Neuronal stem cell (in vitro differentiated cells): ENCODE measurements at regions not wholly inside any gene's neighbourhood (a gene's known extent, or its start where the extent isn't known, plus 50 kb on each side); places are given as distances from the start of the nearest gene placed in this dataset. TPM values are rescaled to one million over a fixed set of nuclear protein-coding genes. Genes with fewer than 3 reads are reported as not detected.

Experiments used
- DNase-seq: peaks from one replicate; pipeline ENCODE4 v3.0.0-alpha.2; 2013; ENCODE audit warnings: low spot score
- H2AFZ ChIP-seq: one replicate; pipeline ENCODE4 v1.6.1; 2013; ENCODE audit warnings: mild to moderate bottlenecking, low read length, inconsistent platforms
- H2AK5ac ChIP-seq: 2 replicates; pipeline ENCODE4 v1.6.1; 2013; ENCODE audit warnings: low read depth, mild to moderate bottlenecking, inconsistent platforms, low read length, moderate library complexity, mixed read lengths
- H2BK120ac ChIP-seq: 2 replicates; pipeline ENCODE4 v1.6.1; 2013; ENCODE audit warnings: low read depth, mild to moderate bottlenecking, inconsistent platforms, low read length, moderate library complexity, mixed read lengths
- H2BK12ac ChIP-seq: one replicate; pipeline ENCODE4 v1.6.1; 2013; ENCODE audit warnings: low read length, inconsistent platforms
- H2BK15ac ChIP-seq: 2 replicates; pipeline ENCODE4 v1.6.1; 2013; ENCODE audit warnings: mild to moderate bottlenecking, low read length, inconsistent platforms, mixed read lengths
- H2BK5ac ChIP-seq: one replicate; pipeline ENCODE4 v1.6.1; 2013; ENCODE audit warnings: inconsistent platforms, mild to moderate bottlenecking, low read length, moderate library complexity
- H3K14ac ChIP-seq: one replicate; pipeline ENCODE4 v1.6.1; 2013; ENCODE audit warnings: low read length, inconsistent platforms
- H3K18ac ChIP-seq: 2 replicates; pipeline ENCODE4 v1.6.1; 2013; ENCODE audit warnings: low read length, inconsistent platforms
- H3K23ac ChIP-seq: 2 replicates; pipeline ENCODE4 v1.6.1; 2013; ENCODE audit warnings: low read depth, mild to moderate bottlenecking, mixed read lengths, low read length, inconsistent platforms; ENCODE audit not compliant: poor library complexity
- H3K27ac ChIP-seq: replicated peaks from 3 replicates; pipeline ENCODE4 v1.5.1; 2013; ENCODE audit warnings: low read length, inconsistent platforms
- H3K27me3 ChIP-seq, 3 experiments: 2 replicates each; pipeline ENCODE4 v1.6.1; 2013; ENCODE audit warnings: low read length in 3 of 3, mild to moderate bottlenecking in 2 of 3, inconsistent platforms in 1 of 3, low read depth in 1 of 3, mixed read lengths in 1 of 3, moderate library complexity in 1 of 3; ENCODE audit not compliant: control insufficient read depth in 3 of 3, insufficient read depth in 3 of 3
- H3K36me3 ChIP-seq, 2 donors: replicated peaks in 1 of 2; 2 replicates each; pipeline ENCODE4 v1.6.1; 2013; ENCODE audit warnings: low read length in 2 of 2; ENCODE audit not compliant: control insufficient read depth in 2 of 2, insufficient read depth in 2 of 2
- H3K4ac ChIP-seq: 2 replicates; pipeline ENCODE4 v1.6.1; 2013; ENCODE audit warnings: inconsistent platforms, mild to moderate bottlenecking, low read length, moderate library complexity
- H3K4me1 ChIP-seq, 2 donors: 1 replicate in 1 of 2; 2 replicates in 1 of 2; pipeline ENCODE4 v1.6.1; 2013; ENCODE audit warnings: low read length in 2 of 2, low read depth in 1 of 2; ENCODE audit not compliant: control insufficient read depth in 2 of 2, insufficient read depth in 1 of 2
- H3K4me2 ChIP-seq: one replicate; pipeline ENCODE4 v1.6.1; 2013; ENCODE audit warnings: mild to moderate bottlenecking, low read length, inconsistent platforms; ENCODE audit not compliant: insufficient read depth, poor library complexity, severe bottlenecking
- H3K4me3 ChIP-seq, 2 donors: 2 replicates each; pipeline ENCODE4 v1.5.1; 2013; ENCODE audit warnings: low read length in 2 of 2, mild to moderate bottlenecking in 2 of 2, inconsistent platforms in 1 of 2, moderate library complexity in 1 of 2
- H3K79me1 ChIP-seq: one replicate; pipeline ENCODE4 v1.6.1; 2013; ENCODE audit warnings: low read depth, mild to moderate bottlenecking, inconsistent platforms, low read length, moderate library complexity
- H3K9ac ChIP-seq: one replicate; pipeline ENCODE4 v1.6.1; 2013; ENCODE audit warnings: mild to moderate bottlenecking, low read depth, low read length, inconsistent platforms; ENCODE audit not compliant: poor library complexity
- H3K9me3 ChIP-seq, 2 donors: replicated peaks in 1 of 2; 2 replicates each; pipeline versions ENCODE3 to v1.6.1; 2013; ENCODE audit warnings: low read length in 2 of 2, mild to moderate bottlenecking in 2 of 2, inconsistent platforms in 1 of 2, low read depth in 1 of 2, mixed read lengths in 1 of 2, moderate library complexity in 1 of 2; ENCODE audit not compliant: control insufficient read depth in 2 of 2, insufficient read depth in 1 of 2
- H4K8ac ChIP-seq: one replicate; pipeline ENCODE4 v1.6.1; 2013; ENCODE audit warnings: low read depth, mild to moderate bottlenecking, inconsistent platforms, low read length, moderate library complexity
- H4K91ac ChIP-seq: one replicate; pipeline ENCODE4 v1.6.1; 2013; ENCODE audit warnings: low read length, low read depth, mild to moderate bottlenecking, inconsistent platforms; ENCODE audit not compliant: poor library complexity
- WGBS, 2 donors: extraction: QIAGEN DNeasy Blood & Tissue Kit; methylation state at CpG; one replicate each; pipeline ENCODE4 v1.1.7; 2013; ENCODE audit warnings: missing lambda C conversion rate in 2 of 2, mixed read lengths in 1 of 2; ENCODE audit not compliant: insufficient read length in 2 of 2, insufficient replicate concordance in 1 of 2; ENCODE audit errors: extremely low coverage in 2 of 2; 5-methylcytosine and 5-hydroxymethylcytosine counted together
- small RNA-seq: library from polyadenylated mRNA; stranded (forward); fragments of <200 nt; extraction: miRNeasy Mini kit (QIAGEN cat#:217004); gene quantifications from one replicate; pipeline ENCODE3, GENCODE V24; 2013; ENCODE audit not compliant: insufficient read depth

- H3K4me3 ChIP-seq: no peak overlapping the region
- H3K27me3 ChIP-seq: no peaks in the 10 kb centered on the region
- no peak overlapping the region for H3K14ac ChIP-seq
- H3K4me2 ChIP-seq: no peak overlapping the region
- no peak overlapping the region for H2BK5ac ChIP-seq
- H4K8ac ChIP-seq: no peak overlapping the region
- H3K4me1 ChIP-seq: no peaks in the 10 kb centered on the region
- no peak overlapping the region for H2BK12ac ChIP-seq
- no peak overlapping the region for H3K4ac ChIP-seq
- no peak overlapping the region for H3K27ac ChIP-seq
- H3K36me3 ChIP-seq: no peaks in the 10 kb centered on the region
- DNase-seq: no peak
- no peaks in the 10 kb centered on the region for H3K79me1 ChIP-seq
- H3K9ac ChIP-seq: no peak overlapping the region
- no peak overlapping the region for H2BK120ac ChIP-seq
- H2AFZ ChIP-seq: peak overlapping the region; percentile 13
- H2AK5ac ChIP-seq: no peak overlapping the region
- no CpG with 5 or more reads among the region's 6 CpGs for WGBS, 2 donors
- no peak overlapping the region for H3K18ac ChIP-seq
- no peak overlapping the region for H4K91ac ChIP-seq
- no peak overlapping the region for H2BK15ac ChIP-seq
- H3K23ac ChIP-seq: no peak overlapping the region
- H3K9me3 ChIP-seq: no peaks in the 10 kb centered on the region
Observed at GRCh38 chr6:113805811-113806495, 51.2 kb upstream of the MARCKS start.

Small RNA genes in the stretch of these regions (small RNA-seq; reads per million reads assigned to genes)
- gene RNU6-1163P: not detected
